MM.1S (cell line): ENCODE measurements at regions not wholly inside any gene's neighbourhood (a gene's known extent, or its start where the extent isn't known, plus 50 kb on each side); places are given as distances from the start of the nearest gene placed in this dataset.

ENCODE experiments used
- EZH2 ChIP-seq: fragments of 300-600 bp; sonication (generic); optimal IDR thresholded peaks from 2 replicates; pipeline ENCODE3; 2017; ENCODE audit warnings: low read depth, mild to moderate bottlenecking, antibody characterized with exemption, low read length, mixed read lengths
- EZH2phosphoT487 ChIP-seq: fragments of 300-600 bp; sonication (generic); IDR thresholded peaks from 2 replicates; pipeline ENCODE4 v1.6.1; 2018; ENCODE audit warnings: antibody characterized with exemption, low read length
- TF ChIP-seq, protein P1 (sequence below): fragments of 300-600 bp; sonication (generic); IDR thresholded peaks from 2 replicates; pipeline ENCODE4 v1.5.1; 2016; ENCODE audit warnings: antibody characterized with exemption, low read length, mixed read lengths

DNA sequence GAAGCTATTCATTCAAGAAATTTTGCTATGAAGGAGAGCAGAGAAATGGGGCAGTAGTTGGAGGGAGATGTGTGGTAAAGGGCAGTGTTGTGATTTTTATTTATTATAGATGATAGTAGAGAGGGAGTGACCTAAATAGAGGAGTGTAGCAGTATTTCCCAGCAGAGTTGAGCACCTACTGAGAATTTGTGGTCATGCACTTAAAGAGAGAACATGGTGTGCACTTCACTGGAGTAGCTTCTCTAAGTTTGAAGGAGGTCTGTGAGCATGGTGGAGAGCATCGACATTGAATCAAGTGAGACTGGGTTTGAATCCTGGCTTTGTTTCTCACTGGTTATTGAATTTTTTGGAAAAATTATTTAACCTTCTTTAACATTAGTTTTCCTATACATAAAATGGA is 129.2 kb downstream of the AQP4 start:
- TF ChIP-seq, protein P1, sequence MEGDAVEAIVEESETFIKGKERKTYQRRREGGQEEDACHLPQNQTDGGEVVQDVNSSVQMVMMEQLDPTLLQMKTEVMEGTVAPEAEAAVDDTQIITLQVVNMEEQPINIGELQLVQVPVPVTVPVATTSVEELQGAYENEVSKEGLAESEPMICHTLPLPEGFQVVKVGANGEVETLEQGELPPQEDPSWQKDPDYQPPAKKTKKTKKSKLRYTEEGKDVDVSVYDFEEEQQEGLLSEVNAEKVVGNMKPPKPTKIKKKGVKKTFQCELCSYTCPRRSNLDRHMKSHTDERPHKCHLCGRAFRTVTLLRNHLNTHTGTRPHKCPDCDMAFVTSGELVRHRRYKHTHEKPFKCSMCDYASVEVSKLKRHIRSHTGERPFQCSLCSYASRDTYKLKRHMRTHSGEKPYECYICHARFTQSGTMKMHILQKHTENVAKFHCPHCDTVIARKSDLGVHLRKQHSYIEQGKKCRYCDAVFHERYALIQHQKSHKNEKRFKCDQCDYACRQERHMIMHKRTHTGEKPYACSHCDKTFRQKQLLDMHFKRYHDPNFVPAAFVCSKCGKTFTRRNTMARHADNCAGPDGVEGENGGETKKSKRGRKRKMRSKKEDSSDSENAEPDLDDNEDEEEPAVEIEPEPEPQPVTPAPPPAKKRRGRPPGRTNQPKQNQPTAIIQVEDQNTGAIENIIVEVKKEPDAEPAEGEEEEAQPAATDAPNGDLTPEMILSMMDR = no peak
- no peak for TF ChIP-seq EZH2
- no peak for TF ChIP-seq EZH2phosphoT487
